ENCODE measurements at regions not wholly inside any gene's neighbourhood (a gene's known extent, or its start where the extent isn't known, plus 50 kb on each side); places are given as distances from the start of the nearest gene placed in this dataset.
A peak's percentile ranks its signal among the peaks of the same experiment; 100 is the strongest.

DNA sequence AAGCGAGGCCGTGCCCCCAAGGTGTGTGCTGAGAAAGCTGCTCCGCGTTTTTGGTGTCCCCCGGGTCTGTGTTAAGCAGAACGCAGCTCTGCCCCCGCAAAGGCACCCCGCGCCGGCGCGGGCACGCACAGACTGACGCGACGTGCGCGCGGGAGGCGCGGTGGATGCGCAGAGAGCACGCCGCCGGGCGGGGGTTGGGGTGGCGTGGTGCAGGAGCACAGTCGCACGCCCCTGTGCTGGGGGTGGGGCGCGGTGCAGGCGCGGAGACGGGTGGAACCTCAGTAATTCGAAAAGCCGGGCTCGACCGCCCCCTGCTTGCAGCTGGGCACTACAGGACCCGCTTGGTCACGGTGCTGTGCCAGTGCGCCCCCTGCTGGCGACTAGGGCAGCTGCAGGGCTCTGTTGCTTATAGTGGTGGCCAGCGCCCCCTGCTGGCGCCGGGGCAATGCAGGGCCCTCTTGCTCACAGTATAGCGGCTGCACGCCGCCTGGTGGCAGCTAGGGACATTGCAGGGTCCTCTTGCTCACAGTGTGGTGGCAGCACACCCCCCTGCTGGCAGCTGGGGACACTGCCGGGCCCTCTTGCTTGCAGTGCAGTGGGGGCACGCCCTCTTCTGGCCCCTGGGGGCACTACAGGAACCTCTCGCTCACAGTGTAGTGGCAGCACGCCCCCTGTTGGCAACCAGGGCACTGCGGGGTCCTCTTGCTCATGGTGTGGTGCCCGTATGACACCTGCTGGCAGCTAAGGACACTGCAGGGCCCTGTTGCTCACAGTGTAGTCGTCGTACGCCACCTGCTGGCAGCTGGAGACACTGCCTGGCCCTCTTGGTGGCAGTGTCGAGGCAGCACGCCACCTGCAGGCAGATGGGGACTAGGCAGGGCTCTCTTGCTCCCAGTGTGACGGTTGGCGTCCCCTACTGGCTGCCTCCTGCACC, 144.0 kb upstream of the DUSP22 start (continued):
- TF ChIP-seq CBX5 (IDR thresholded peaks at IDR 0.05; ENCODE audit: low read depth) (peak; percentile 76; the same call in 1 of the 2 replicates), FOXK2 (IDR thresholded peaks at IDR 0.05) (peak; percentile 54), KLF5 (IDR thresholded peaks at IDR 0.05; ENCODE audit: partially characterized antibody) (peak; percentile 63), ATF3 (IDR thresholded peaks at IDR 0.05; ENCODE audit: borderline replicate concordance, extremely low read depth, low read depth, low read length) (peak; percentile 66; the same call in 1 of the 2 replicates), MLLT1 (IDR thresholded peaks at IDR 0.05) (0 out of 2 replicates have a peak, but pooled peaks have one; percentile 31), CBFB (IDR thresholded peaks at IDR 0.05; ENCODE audit: low read depth) (peak; percentile 41; the same call in 1 of the 2 replicates), CREM (IDR thresholded peaks at IDR 0.05; ENCODE audit: low read depth) (peak; percentile 44), NBN (IDR thresholded peaks at IDR 0.05) (peak; percentile 97), TCF12 (IDR thresholded peaks at IDR 0.05; ENCODE audit: low read depth, low read length) (peak; percentile 32; the same call in 1 of the 2 replicates), YY1 (IDR thresholded peaks at IDR 0.05; ENCODE audit: low read depth, low read length) (peak; percentile 43; the same call in 1 of the 2 replicates), LARP7 (IDR thresholded peaks at IDR 0.05) (peak; percentile 49; the same call in 1 of the 2 replicates), ZNF687 (IDR thresholded peaks at IDR 0.05) (peak; percentile 41), CREB1 (IDR thresholded peaks at IDR 0.05; ENCODE audit: low read depth) (peak; percentile 52; the same call in 1 of the 2 replicates)
- TF ChIP-seq, protein P1, sequence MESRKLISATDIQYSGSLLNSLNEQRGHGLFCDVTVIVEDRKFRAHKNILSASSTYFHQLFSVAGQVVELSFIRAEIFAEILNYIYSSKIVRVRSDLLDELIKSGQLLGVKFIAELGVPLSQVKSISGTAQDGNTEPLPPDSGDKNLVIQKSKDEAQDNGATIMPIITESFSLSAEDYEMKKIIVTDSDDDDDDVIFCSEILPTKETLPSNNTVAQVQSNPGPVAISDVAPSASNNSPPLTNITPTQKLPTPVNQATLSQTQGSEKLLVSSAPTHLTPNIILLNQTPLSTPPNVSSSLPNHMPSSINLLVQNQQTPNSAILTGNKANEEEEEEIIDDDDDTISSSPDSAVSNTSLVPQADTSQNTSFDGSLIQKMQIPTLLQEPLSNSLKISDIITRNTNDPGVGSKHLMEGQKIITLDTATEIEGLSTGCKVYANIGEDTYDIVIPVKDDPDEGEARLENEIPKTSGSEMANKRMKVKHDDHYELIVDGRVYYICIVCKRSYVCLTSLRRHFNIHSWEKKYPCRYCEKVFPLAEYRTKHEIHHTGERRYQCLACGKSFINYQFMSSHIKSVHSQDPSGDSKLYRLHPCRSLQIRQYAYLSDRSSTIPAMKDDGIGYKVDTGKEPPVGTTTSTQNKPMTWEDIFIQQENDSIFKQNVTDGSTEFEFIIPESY (IDR thresholded peaks at IDR 0.05) = peak; percentile 82; the same call in 1 of the 2 replicates
- TF ChIP-seq, protein P2, sequence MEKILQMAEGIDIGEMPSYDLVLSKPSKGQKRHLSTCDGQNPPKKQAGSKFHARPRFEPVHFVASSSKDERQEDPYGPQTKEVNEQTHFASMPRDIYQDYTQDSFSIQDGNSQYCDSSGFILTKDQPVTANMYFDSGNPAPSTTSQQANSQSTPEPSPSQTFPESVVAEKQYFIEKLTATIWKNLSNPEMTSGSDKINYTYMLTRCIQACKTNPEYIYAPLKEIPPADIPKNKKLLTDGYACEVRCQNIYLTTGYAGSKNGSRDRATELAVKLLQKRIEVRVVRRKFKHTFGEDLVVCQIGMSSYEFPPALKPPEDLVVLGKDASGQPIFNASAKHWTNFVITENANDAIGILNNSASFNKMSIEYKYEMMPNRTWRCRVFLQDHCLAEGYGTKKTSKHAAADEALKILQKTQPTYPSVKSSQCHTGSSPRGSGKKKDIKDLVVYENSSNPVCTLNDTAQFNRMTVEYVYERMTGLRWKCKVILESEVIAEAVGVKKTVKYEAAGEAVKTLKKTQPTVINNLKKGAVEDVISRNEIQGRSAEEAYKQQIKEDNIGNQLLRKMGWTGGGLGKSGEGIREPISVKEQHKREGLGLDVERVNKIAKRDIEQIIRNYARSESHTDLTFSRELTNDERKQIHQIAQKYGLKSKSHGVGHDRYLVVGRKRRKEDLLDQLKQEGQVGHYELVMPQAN (conservative IDR thresholded peaks at IDR 0.05) = peak; percentile 48; the same call in 1 of the 2 replicates
- TF ChIP-seq, protein P3, sequence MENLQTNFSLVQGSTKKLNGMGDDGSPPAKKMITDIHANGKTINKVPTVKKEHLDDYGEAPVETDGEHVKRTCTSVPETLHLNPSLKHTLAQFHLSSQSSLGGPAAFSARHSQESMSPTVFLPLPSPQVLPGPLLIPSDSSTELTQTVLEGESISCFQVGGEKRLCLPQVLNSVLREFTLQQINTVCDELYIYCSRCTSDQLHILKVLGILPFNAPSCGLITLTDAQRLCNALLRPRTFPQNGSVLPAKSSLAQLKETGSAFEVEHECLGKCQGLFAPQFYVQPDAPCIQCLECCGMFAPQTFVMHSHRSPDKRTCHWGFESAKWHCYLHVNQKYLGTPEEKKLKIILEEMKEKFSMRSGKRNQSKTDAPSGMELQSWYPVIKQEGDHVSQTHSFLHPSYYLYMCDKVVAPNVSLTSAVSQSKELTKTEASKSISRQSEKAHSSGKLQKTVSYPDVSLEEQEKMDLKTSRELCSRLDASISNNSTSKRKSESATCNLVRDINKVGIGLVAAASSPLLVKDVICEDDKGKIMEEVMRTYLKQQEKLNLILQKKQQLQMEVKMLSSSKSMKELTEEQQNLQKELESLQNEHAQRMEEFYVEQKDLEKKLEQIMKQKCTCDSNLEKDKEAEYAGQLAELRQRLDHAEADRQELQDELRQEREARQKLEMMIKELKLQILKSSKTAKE (IDR thresholded peaks at IDR 0.05; ENCODE audit: low read depth, poor library complexity, severe bottlenecking) = peak; percentile 71
